PC-3 (cell line): ENCODE measurements at regions not wholly inside any gene's neighbourhood (a gene's known extent, or its start where the extent isn't known, plus 50 kb on each side); places are given as distances from the start of the nearest gene placed in this dataset.

ENCODE experiments used
- EZH2 ChIP-seq: fragments of 300-600 bp; sonication (generic); IDR thresholded peaks from one replicate; pipeline ENCODE4 v1.6.1; 2017; ENCODE audit warnings: antibody characterized with exemption, mild to moderate bottlenecking, low read length; ENCODE audit not compliant: unreplicated experiment
- TF ChIP-seq, protein P1 (sequence below): fragments of 300-600 bp; sonication (generic); conservative IDR thresholded peaks from 2 replicates; pipeline ENCODE4 v1.5.1; 2017; ENCODE audit warnings: antibody characterized with exemption, low read depth, mild to moderate bottlenecking, low read length

DNA sequence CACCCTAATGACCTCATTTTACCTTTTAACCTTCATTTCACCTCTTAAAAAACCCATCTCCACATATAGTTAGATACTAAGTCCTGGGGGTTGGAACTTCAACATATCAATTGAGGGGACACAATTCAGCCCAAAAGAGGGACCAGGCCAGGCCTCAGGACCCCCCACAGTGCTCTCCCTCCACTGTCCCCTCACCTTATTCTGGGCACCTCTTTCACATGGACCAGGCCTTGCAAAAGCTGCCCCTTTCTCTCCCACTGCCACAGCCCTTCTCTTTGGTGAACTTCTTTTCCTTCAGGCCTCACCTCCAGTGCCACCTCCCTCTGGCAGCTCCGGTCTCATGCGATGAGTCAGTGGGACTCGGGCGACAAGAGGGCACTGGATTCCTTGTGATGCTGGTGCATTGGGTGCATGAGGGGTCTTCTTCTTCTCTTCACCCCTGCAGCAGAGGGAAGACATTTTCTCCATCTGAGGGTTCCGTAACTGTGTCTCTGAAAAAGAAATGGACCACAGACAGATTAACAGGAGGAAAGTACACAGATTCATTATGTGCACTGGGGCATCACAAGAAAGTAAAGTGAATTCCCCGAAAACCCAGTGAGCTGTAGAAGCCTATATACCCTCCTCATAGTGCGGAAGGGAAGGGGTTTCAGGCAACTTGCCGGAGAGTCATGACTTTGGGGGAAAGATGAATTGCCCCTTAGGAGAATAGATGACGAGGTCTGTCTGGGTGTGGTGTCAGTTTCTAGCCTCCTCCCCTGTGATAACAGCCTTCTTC, 288.7 kb upstream of the IGFBP3 start:
- TF ChIP-seq, protein P1, sequence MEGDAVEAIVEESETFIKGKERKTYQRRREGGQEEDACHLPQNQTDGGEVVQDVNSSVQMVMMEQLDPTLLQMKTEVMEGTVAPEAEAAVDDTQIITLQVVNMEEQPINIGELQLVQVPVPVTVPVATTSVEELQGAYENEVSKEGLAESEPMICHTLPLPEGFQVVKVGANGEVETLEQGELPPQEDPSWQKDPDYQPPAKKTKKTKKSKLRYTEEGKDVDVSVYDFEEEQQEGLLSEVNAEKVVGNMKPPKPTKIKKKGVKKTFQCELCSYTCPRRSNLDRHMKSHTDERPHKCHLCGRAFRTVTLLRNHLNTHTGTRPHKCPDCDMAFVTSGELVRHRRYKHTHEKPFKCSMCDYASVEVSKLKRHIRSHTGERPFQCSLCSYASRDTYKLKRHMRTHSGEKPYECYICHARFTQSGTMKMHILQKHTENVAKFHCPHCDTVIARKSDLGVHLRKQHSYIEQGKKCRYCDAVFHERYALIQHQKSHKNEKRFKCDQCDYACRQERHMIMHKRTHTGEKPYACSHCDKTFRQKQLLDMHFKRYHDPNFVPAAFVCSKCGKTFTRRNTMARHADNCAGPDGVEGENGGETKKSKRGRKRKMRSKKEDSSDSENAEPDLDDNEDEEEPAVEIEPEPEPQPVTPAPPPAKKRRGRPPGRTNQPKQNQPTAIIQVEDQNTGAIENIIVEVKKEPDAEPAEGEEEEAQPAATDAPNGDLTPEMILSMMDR: no peak
- TF ChIP-seq EZH2: no peak
